GM10248 (cell line): ENCODE measurements at regions not wholly inside any gene's neighbourhood (a gene's known extent, or its start where the extent isn't known, plus 50 kb on each side); places are given as distances from the start of the nearest gene placed in this dataset.

Experiments
- CTCF ChIA-PET: fragments of 300-600 bp; sonication (Branson Sonifier 250); formaldehyde crosslinking; extraction: SDS; loops from one replicate; lab custom pipeline; 2021; ENCODE audit warnings: antibody characterized with exemption; lab: Yijun Ruan, JAX
- POLR2A ChIA-PET: fragments of 350-650 bp; sonication (Branson Sonifier 250); formaldehyde crosslinking; extraction: SDS; loops from one replicate; lab custom pipeline; 2020; ENCODE audit warnings: antibody characterized with exemption; lab: Yijun Ruan, JAX
- DNase-seq: peaks from one replicate; pipeline ENCODE4 v3.0.0; 2012; ENCODE audit errors: extremely low spot score
- CTCF ChIP-seq: IDR thresholded peaks from 2 replicates; pipeline ENCODE4 v1.5.1; 2012; ENCODE audit warnings: mild to moderate bottlenecking, low read depth; ENCODE audit errors: extremely low read depth, missing control alignments, control extremely low read depth

- no peak for TF ChIP-seq CTCF
- no peak for DNase-seq
- POLR2A ChIA-PET: no interaction called here
- CTCF ChIA-PET: no interaction called here
Measured at GRCh38 chr5:57845025-57845424, 362.4 kb upstream of the ACTBL2 start.

- no peak for DNase-seq
- ChIA-PET CTCF (no interaction called here), POLR2A (no interaction called here)
- TF ChIP-seq CTCF: no peak
Measured at GRCh38 chr5:57844410-57844809, 361.8 kb upstream of the ACTBL2 start.

- ChIA-PET CTCF (no interaction called here), POLR2A (no interaction called here)
- TF ChIP-seq CTCF: no peak
- DNase-seq: no peak
Measured at GRCh38 chr5:57843059-57843367, 360.4 kb upstream of the ACTBL2 start.

- CTCF ChIA-PET: no interaction called here
Measured at GRCh38 chr5:57842364-57843058, 359.9 kb upstream of the ACTBL2 start.

GRCh38 chr5:57841676-57842363 is 359.2 kb upstream of the ACTBL2 start:
- POLR2A ChIA-PET: no interaction called here

More at GRCh38 chr5:57842364-57843058, 359.9 kb upstream of the ACTBL2 start:
- no peak for TF ChIP-seq CTCF
- POLR2A ChIA-PET: no interaction called here
- no peak for DNase-seq

More at GRCh38 chr5:57841676-57842363, 359.2 kb upstream of the ACTBL2 start:
- CTCF ChIA-PET: no interaction called here
- no peak for TF ChIP-seq CTCF
- no peak for DNase-seq
